BLaER1 (cell line): ENCODE measurements at regions not wholly inside any gene's neighbourhood (a gene's known extent, or its start where the extent isn't known, plus 50 kb on each side); places are given as distances from the start of the nearest gene placed in this dataset.
A peak's percentile ranks its signal among the peaks of the same experiment; 100 is the strongest.

Source experiments
- H3K27ac ChIP-seq: shearing (Covaris generic); formaldehyde crosslinking; 2 replicates; pipeline ENCODE4 v1.8.1; 2022
- H3K27me3 ChIP-seq: shearing (Covaris generic); formaldehyde crosslinking; 2 replicates; pipeline ENCODE4 v1.8.1; 2022
- H3K36me3 ChIP-seq: shearing (Covaris generic); formaldehyde crosslinking; 2 replicates; pipeline ENCODE4 v1.8.1; 2022
- H3K4me1 ChIP-seq: shearing (Covaris generic); formaldehyde crosslinking; 2 replicates; pipeline ENCODE4 v1.8.1; 2022
- H3K4me2 ChIP-seq: shearing (Covaris generic); formaldehyde crosslinking; 2 replicates; pipeline ENCODE4 v1.8.1; 2022
- H3K4me3 ChIP-seq: shearing (Covaris generic); formaldehyde crosslinking; 2 replicates; pipeline ENCODE4 v1.8.1; 2022
- H3K9ac ChIP-seq: shearing (Covaris generic); formaldehyde crosslinking; 2 replicates; pipeline ENCODE4 v1.8.1; 2022
- H3K9me3 ChIP-seq: shearing (Covaris generic); formaldehyde crosslinking; 2 replicates; pipeline ENCODE4 v1.8.1; 2022
- H4K20me1 ChIP-seq: shearing (Covaris generic); formaldehyde crosslinking; 2 replicates; pipeline ENCODE4 v1.8.1; 2022
- Cebpa-rat ChIP-seq: shearing (Covaris generic); IDR thresholded peaks from 2 replicates; pipeline ENCODE4 v1.8.1; 2022

DNA sequence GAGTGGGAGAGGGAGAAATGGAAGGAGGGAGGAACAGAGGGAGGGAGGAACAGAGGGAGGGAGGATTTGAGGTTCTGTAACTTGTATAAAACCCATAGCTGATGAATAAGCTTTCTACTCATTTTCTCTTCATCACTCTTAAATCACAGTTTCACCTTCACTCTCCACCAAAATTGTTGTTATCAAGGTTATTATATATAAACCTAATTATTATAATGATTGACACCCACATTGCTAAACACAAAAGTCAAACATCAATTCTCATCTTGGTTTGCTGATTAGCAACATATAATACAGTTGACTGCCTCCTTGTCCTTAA, 229.0 kb upstream of the PAPPA start:
- Histone ChIP-seq H3K27ac (no peak overlapping the region), H3K4me1 (no peaks in the 10 kb centered on the region), H3K9me3 (no peaks in the 10 kb centered on the region), H3K4me3 (no peak overlapping the region), H3K9ac (no peak overlapping the region), H4K20me1 (no peaks in the 10 kb centered on the region), H3K36me3 (no peaks in the 10 kb centered on the region), H3K4me2 (no peak overlapping the region), H3K27me3 (no peaks in the 10 kb centered on the region)
- no peak for TF ChIP-seq Cebpa-rat

DNA sequence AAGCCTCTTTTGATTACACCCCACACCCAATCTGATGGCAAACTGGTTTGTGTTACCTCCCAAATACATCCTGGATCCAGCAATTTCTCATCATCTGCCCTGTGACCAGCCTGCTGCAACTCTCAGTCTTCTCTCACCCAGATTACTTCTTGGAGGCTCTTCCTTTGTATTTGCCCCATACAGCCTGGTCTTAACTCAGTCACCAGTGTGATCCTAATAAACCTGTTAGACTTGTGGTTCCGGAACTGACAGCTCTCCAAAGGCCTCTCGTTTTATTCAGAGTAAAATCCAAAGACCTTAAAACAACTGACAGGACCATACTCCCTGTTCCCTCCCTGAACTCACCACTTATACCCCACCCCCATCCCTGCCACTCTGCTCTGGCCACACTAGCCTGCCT, 228.2 kb upstream of the PAPPA start:
- no peaks in the 10 kb centered on the region for H4K20me1 ChIP-seq
- H3K9ac ChIP-seq: no peak overlapping the region
- no peak overlapping the region for H3K4me3 ChIP-seq
- no peak for TF ChIP-seq Cebpa-rat
- no peak overlapping the region for H3K27ac ChIP-seq
- no peaks in the 10 kb centered on the region for H3K27me3 ChIP-seq
- no peaks in the 10 kb centered on the region for H3K36me3 ChIP-seq
- no peak overlapping the region for H3K4me2 ChIP-seq
- no peaks in the 10 kb centered on the region for H3K4me1 ChIP-seq
- no peaks in the 10 kb centered on the region for H3K9me3 ChIP-seq

DNA sequence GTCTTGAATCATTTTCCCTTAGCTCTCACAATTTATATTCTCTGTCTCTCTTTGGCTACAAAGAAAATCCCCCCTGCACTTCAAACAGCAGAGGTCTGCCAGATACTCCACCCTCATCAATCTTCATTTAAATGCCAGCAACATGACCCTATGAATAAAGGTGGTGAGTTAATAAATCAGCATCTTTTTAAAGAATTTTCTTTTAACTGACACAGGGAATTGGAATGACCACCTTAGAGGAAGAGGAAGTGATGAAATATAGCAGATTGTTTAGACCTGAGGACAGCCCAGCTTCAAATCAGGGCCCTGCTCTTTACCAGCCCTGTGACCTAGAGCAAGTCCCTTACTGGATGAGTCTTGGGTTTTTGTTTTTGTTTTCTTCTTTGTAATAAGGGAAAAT, 223.1 kb upstream of the PAPPA start:
- H3K9me3 ChIP-seq: no peaks in the 10 kb centered on the region
- TF ChIP-seq Cebpa-rat: no peak
- no peaks in the 10 kb centered on the region for H4K20me1 ChIP-seq
- H3K4me2 ChIP-seq: no peak overlapping the region
- H3K27me3 ChIP-seq: no peaks in the 10 kb centered on the region
- H3K36me3 ChIP-seq: no peaks in the 10 kb centered on the region
- H3K4me1 ChIP-seq: no peaks in the 10 kb centered on the region
- no peak overlapping the region for H3K27ac ChIP-seq
- H3K4me3 ChIP-seq: no peak overlapping the region
- H3K9ac ChIP-seq: no peak overlapping the region

- Histone ChIP-seq H3K4me2 (no peak overlapping the region), H4K20me1 (no peaks in the 10 kb centered on the region), H3K36me3 (no peaks in the 10 kb centered on the region), H3K9me3 (no peaks in the 10 kb centered on the region), H3K27me3 (no peaks in the 10 kb centered on the region), H3K4me1 (no peaks in the 10 kb centered on the region), H3K9ac (no peak overlapping the region), H3K4me3 (no peak overlapping the region), H3K27ac (no peak overlapping the region)
- TF ChIP-seq Cebpa-rat: no peak
Measured at GRCh38 chr9:115938479-115938878, 215.1 kb upstream of the PAPPA start.

GRCh38 chr9:115939065-115939765, 214.4 kb upstream of the PAPPA start:
- Histone ChIP-seq H3K9me3 (no peaks in the 10 kb centered on the region), H3K27ac (no peak overlapping the region), H4K20me1 (no peaks in the 10 kb centered on the region), H3K36me3 (no peaks in the 10 kb centered on the region), H3K9ac (no peak overlapping the region), H3K4me2 (no peak overlapping the region), H3K27me3 (no peaks in the 10 kb centered on the region), H3K4me3 (no peak overlapping the region), H3K4me1 (no peaks in the 10 kb centered on the region)
- no peak for TF ChIP-seq Cebpa-rat

DNA sequence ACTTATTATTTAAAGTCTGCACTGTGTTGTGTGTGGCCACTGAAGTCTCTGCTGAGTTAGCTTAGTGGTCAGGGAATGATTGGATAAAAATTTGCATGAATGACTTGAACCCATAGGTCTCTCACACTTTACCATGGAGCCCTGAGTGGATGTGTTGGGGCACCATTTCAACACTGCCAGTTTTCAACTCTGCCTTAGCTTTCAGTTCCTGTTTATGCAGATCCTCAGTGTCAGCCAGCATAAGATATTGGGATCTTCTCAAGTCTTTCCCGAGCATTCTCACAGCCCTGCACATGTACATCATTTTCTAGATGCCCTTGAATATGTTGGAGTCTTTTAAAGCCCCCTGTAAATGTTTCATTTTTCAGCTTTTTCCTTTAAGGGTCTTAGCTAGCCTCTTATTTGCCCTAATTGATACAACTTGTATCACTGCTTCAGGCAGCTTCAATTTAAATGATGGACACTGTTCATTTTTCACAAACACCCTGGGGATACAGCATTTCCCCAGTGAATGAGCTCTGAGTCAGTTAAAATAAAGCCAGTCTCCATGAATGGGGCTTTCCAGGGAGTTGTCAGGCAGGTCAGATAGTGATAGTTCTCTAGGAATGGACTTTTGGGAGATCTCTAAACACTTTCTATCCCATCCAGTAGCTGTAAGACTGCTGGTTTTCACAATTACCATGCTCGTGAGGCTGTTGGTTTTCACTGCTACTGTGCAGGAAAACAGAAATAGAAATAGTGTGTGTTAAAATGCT, 211.9 kb upstream of the PAPPA start:
- no peaks in the 10 kb centered on the region for H3K9me3 ChIP-seq
- no peaks in the 10 kb centered on the region for H4K20me1 ChIP-seq
- no peak for TF ChIP-seq Cebpa-rat
- no peak overlapping the region for H3K4me2 ChIP-seq
- H3K36me3 ChIP-seq: no peaks in the 10 kb centered on the region
- H3K4me1 ChIP-seq: no peaks in the 10 kb centered on the region
- no peak overlapping the region for H3K4me3 ChIP-seq
- H3K27ac ChIP-seq: no peak overlapping the region
- H3K9ac ChIP-seq: no peak overlapping the region
- H3K27me3 ChIP-seq: no peaks in the 10 kb centered on the region

DNA sequence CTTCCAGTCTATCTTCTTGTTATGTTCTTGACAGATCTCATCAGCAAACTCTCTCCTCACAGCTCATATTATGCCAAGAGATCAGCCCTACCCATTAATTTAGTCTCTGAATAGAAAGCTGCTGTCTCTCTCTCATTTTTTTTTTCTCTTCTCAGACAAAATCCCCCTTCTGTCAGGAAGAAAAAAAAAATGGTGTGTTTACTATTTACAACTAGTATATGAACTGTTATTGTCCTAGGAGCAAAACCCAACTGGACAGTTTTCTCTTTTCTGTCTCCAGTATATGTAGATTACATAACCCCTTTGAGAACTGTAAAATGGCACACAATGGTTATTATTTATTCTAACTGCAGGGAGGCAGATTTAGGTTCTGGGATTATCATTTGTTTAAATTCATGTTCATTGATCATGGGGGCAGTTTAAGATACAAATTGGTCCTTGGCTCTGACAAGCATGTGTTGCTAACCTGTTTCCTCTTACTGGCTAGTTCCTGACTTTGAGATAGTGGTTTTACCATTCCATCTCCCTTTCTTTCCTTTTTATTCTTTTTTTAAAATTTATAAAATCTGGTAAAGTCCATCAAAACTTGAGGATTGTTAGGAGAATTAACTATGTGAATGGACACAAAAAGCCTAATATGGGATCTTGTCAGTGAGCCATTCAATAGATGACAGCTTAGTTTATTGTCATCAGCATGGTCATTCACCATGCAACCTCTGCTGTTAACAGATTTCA, 210.0 kb upstream of the PAPPA start:
- no peak overlapping the region for H3K27ac ChIP-seq
- no peaks in the 10 kb centered on the region for H3K27me3 ChIP-seq
- no peaks in the 10 kb centered on the region for H3K36me3 ChIP-seq
- H3K4me2 ChIP-seq: no peak overlapping the region
- no peak overlapping the region for H3K4me3 ChIP-seq
- no peaks in the 10 kb centered on the region for H3K9me3 ChIP-seq
- H3K4me1 ChIP-seq: no peaks in the 10 kb centered on the region
- TF ChIP-seq Cebpa-rat: no peak
- no peak overlapping the region for H3K9ac ChIP-seq
- H4K20me1 ChIP-seq: no peaks in the 10 kb centered on the region

- no peak overlapping the region for H3K9ac ChIP-seq
- no peaks in the 10 kb centered on the region for H3K36me3 ChIP-seq
- TF ChIP-seq Cebpa-rat: 0 out of 2 replicates have a peak, but pooled peaks have one; percentile 29
- no peaks in the 10 kb centered on the region for H3K4me1 ChIP-seq
- H3K4me3 ChIP-seq: no peak overlapping the region
- no peak overlapping the region for H3K27ac ChIP-seq
- H4K20me1 ChIP-seq: no peaks in the 10 kb centered on the region
- H3K9me3 ChIP-seq: no peaks in the 10 kb centered on the region
- no peaks in the 10 kb centered on the region for H3K27me3 ChIP-seq
- H3K4me2 ChIP-seq: no peak overlapping the region
Measured at GRCh38 chr9:115944166-115944948, 209.2 kb upstream of the PAPPA start.

- Histone ChIP-seq H4K20me1 (no peaks in the 10 kb centered on the region), H3K27ac (no peak overlapping the region), H3K4me3 (no peak overlapping the region), H3K9ac (no peak overlapping the region), H3K27me3 (no peaks in the 10 kb centered on the region), H3K4me2 (no peak overlapping the region), H3K9me3 (no peaks in the 10 kb centered on the region), H3K4me1 (no peaks in the 10 kb centered on the region), H3K36me3 (no peaks in the 10 kb centered on the region)
- no peak for TF ChIP-seq Cebpa-rat
Measured at GRCh38 chr9:115945009-115945431, 208.6 kb upstream of the PAPPA start.

DNA sequence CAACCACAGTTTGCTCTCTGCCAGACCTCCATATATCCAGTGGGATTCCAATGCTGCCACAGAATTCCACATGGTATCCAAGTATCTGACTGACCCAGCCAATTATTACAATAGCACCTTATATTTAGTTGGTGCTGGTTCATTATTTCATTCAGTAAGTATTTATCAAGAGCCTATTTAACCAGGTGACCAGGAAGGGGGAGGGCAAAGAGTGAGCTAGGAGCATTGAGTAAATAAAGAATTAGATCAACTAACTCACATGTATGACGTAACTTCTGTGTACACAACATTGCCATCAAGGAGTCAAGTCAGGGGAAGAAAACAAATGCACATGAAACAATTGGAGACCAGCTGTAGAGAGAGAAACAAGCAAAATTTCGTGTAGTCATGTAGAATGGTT, 207.1 kb upstream of the PAPPA start:
- H3K9ac ChIP-seq: no peak overlapping the region
- H3K9me3 ChIP-seq: no peaks in the 10 kb centered on the region
- H3K27me3 ChIP-seq: no peaks in the 10 kb centered on the region
- H4K20me1 ChIP-seq: no peaks in the 10 kb centered on the region
- no peaks in the 10 kb centered on the region for H3K4me1 ChIP-seq
- no peaks in the 10 kb centered on the region for H3K36me3 ChIP-seq
- no peak for TF ChIP-seq Cebpa-rat
- no peak overlapping the region for H3K27ac ChIP-seq
- H3K4me3 ChIP-seq: no peak overlapping the region
- no peak overlapping the region for H3K4me2 ChIP-seq
